Fibroblast of mammary gland (primary cell): ENCODE measurements at regions not wholly inside any gene's neighbourhood (a gene's known extent, or its start where the extent isn't known, plus 50 kb on each side); places are given as distances from the start of the nearest gene placed in this dataset.
"Not testable (repeated sequence)": the region's sequence is repeated elsewhere in the genome, so short reads cannot be mapped to it uniquely, and the experiment has no call there.

Experiments
- DNase-seq: peaks from one replicate; pipeline ENCODE4 v3.0.0-alpha.2; 2010; ENCODE audit warnings: low read depth
- H3K4me3 ChIP-seq: 2 replicates; pipeline ENCODE4 v1.5.1; 2011; ENCODE audit warnings: low read depth, mild to moderate bottlenecking, low read length, moderate library complexity; ENCODE audit not compliant: control insufficient read depth
- CTCF ChIP-seq: conservative IDR thresholded peaks from 2 replicates; pipeline ENCODE4 v1.5.1; 2011; ENCODE audit warnings: low read depth, low read length, inconsistent platforms; ENCODE audit not compliant: control insufficient read depth, insufficient read depth

GRCh38 chr5:40217553-40217952 is 462.2 kb upstream of the PTGER4 start:
- no peak for TF ChIP-seq CTCF
- no peak for DNase-seq
- no peak overlapping the region for H3K4me3 ChIP-seq

DNA sequence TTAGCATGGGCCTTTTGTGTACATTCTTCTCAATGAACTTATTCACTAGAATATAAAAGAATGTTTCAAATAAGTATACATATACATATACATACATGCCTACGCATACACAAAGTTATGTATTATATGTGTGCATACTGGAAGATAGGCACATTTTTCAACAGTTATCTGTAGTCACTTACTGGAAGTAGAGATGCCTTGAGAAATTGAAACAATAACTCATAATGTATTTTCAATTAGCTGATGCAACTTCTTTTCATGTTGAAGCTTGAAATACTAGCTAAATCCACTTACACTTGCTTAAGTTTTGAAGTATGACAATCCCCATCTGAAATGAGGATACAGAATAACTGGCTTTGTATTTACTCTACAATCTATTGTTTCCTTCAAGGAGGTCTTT is 469.0 kb upstream of the PTGER4 start:
- TF ChIP-seq CTCF, result no peak
- no peak for DNase-seq
- no peak overlapping the region for H3K4me3 ChIP-seq

DNA sequence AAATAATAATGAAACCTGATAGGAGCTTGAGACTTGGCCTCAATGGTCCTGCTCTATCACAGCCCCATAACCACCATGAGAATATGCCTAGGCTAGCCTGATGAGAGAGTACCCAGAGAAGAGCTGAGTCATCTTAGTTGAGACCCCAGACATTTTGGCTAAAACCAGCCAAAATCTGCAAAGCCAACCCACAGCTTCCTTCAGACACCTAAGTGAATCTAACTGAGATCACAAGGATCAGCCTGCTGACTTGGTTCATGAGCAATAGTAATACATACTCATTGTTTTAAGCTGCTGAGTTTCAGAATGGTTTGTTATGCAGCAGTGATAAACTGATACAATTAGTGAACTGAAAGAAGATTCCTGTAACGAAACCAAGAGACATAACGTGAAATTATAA is 473.7 kb upstream of the PTGER4 start:
- no peak for DNase-seq
- no peak for TF ChIP-seq CTCF
- H3K4me3 ChIP-seq, result no peak overlapping the region

DNA sequence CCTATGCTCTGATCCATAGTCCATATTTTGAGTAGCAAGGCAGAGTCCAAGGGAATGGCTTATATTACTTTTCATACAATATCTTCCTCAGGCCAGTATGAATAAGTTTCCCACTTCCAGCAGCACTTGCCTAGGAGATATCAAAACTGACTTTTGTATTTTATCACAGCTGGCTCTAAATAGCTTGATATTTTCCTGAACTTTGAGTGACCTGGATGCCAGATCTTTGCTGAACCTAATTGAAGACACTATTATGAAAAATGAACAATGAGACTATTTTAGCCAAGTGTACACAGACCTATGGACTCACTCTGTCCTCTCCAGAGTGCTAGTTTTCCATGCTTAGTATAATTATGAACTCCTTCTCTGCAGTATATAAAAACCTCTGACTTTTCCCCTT is 475.6 kb upstream of the PTGER4 start:
- H3K4me3 ChIP-seq, result no peak overlapping the region
- no peak for TF ChIP-seq CTCF
- DNase-seq, result no peak

DNA sequence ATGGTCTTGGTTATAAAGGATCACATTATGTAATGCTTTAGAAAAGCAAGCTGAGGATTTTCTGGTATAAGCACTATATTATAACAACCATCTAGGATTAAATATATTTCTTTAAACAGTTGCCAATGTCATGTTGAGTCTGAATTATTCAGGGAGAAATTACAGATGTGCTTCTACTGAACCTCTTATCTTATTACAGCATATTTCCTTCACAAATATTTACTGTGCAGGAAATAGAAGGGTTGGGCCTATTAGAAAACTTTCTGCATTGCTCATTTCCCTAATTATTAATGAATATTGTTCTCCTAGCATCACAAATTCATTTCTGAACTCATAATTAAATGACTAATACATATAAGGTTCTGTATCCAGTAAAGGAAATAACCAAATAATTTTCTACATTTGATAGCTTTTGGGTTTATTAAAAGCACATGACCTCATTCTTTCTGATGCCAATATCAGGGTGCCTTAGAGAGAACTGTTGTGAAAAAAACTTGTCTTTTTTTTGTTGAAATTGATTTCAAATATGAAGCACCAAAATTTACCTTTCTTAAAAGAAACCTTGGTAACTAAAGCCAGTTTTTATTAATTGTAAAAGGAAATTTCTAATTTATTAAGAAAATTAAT is 476.8 kb upstream of the PTGER4 start:
- no peak for DNase-seq
- H3K4me3 ChIP-seq, result no peak overlapping the region
- no peak for TF ChIP-seq CTCF

DNA sequence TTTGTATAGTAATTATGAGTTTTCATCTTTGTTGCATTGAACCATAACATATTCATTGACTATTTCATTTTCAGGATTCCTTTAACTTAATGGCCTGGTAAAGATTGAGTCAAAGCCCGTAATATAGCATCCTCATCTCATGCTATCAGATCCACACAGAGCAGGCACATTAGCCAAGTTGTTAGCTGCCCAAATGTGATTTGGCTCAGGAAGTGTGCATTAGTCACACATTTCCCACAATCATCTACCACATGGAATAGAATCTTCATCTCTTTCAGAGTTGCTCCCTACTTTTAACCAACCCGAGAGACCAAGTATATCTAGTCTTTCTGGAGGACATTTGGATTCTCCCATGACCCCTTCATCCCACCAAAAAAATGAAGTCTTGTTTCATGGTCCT is 481.0 kb upstream of the PTGER4 start:
- no peak for TF ChIP-seq CTCF
- DNase-seq, result peak; percentile 50
- no peak overlapping the region for H3K4me3 ChIP-seq

DNA sequence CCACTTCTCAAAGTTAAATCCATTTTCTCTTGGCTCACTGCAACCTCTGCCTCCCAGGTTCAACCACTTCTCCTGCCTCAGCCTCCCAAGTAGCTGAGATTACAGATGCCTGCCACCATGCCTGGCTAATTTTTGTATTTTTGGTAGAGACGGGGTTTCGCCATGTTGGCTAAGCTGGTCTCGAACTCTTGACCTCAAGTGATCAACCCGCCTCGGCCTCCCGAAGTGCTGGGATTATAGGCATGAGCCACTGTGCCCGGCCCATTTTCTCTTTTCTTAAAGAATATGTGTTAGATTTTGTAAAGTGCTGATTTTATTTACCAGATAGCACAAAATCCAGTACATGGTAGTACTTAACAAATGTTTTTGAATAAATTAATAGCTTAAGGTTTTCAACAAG is 484.1 kb upstream of the PTGER4 start:
- DNase-seq, H3K4me3 ChIP-seq: not testable (repeated sequence)

DNA sequence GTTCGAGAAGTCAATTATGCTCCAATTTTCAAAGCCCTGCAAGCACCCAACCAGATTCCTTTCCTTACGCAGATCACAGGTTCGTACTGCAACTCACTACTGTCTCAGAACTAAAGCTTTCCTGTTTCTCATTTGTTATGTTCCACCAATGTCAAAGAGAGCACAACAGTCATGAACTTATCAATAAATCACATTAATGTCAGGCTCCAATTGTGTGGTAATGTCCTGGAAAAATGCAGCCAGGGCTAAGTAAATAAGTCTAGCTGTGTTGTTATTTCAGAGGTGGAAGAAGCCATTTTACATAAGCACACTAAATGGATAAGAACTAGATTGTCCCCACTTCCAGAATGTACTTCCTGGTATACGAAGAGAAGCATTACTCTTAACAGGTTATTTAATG is 488.6 kb upstream of the PTGER4 start:
- peak; percentile 24 for DNase-seq
- H3K4me3 ChIP-seq, result no peak overlapping the region
- no peak for TF ChIP-seq CTCF
